NCI-H748 treated with DMSO at 0.1 percent for 48 hours (cell line): ENCODE measurements at regions not wholly inside any gene's neighbourhood (a gene's known extent, or its start where the extent isn't known, plus 50 kb on each side); places are given as distances from the start of the nearest gene placed in this dataset.
A peak's percentile ranks its signal among the peaks of the same experiment; 100 is the strongest.

Experiments used
- DNase-seq: peaks from one replicate; lab custom pipeline; 2025; lab: John Stamatoyannopoulos, UW

GRCh38 chr17:71710816-71711215 is 410.0 kb upstream of the SOX9 start:
- DNase-seq, result no peak

DNA sequence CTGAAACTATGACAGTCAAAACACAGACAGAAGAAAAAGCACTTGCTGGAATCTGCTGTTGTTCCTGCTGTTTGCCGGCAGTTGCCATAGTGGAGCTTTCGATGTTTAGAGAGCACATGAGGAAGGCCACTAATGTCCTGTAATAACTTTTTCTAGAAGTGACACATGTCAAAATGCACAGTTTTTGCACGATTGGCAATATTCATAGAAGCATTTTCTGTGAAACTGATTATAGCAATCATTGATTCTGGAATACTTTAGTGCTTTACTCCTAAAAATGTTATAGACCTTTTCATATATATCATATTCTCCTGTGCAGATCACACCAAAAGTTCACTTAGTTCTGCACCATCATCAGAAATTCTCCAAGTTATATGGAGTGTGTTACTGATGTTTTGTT is 407.0 kb upstream of the SOX9 start:
- DNase-seq, result no peak

DNA sequence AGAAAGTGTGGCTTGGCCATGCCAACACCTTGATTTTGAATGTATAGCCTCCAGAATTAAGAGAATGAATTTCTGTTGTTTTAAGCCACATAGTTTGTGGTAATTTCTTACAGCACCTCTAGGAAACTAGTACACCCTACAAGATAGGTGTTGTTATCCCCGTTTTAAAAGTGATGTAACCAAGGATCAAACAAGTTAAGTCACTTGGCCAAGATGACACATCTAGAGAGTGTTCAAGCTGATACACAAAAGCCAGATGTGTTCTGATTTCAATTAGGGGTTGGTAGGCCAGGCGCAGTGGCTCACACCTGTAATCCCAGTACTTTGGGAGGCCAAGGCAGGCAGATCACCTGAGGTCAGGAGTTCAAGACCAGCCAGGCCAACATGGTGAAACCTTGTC is 396.5 kb upstream of the SOX9 start:
- DNase-seq, result no peak

- DNase-seq, result no peak
Observed at GRCh38 chr17:71725811-71726210, 395.0 kb upstream of the SOX9 start.

DNA sequence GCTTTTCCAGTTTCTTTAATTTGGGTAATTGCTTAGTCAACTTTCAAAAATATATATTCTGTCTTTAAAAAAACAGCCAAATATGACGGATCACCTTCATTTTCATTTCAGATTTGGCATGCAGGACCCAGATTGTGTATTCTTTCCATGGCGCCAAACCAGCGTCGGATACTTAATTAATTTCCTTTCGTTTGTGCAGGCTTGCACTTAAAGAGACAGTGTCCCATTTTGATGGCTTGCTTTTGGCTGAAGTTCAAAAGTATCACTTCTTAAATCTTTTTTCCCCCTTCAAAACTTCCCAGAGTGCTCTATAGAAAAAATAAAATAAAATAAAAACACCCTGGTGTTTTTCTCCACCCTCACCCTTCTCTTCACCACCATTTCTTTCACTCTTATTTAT is 394.5 kb upstream of the SOX9 start:
- peak; percentile 15 for DNase-seq

DNA sequence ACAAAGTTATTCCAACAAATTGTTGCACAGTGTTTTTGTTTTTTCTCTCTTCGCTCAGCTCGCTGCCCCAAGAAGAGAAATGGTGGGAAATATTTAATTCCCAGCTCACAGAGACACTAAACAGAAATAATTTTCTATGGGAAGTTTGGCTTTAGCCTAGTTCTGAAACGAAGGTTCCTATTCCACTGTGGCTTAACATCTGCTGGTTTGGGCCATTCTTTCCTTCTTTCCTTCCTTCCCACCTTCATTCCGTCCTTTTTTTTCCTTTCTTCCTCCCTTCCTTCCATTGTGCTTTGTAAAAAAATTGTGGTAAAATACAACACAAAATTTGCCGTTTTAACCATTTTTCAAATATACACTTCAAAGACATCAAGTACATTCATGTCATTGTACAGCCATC is 393.5 kb upstream of the SOX9 start:
- DNase-seq, result no peak

GRCh38 chr17:71727723-71728122 is 393.1 kb upstream of the SOX9 start:
- DNase-seq, result no peak

- no peak for DNase-seq
Observed at GRCh38 chr17:71730871-71731270, 389.9 kb upstream of the SOX9 start.

DNA sequence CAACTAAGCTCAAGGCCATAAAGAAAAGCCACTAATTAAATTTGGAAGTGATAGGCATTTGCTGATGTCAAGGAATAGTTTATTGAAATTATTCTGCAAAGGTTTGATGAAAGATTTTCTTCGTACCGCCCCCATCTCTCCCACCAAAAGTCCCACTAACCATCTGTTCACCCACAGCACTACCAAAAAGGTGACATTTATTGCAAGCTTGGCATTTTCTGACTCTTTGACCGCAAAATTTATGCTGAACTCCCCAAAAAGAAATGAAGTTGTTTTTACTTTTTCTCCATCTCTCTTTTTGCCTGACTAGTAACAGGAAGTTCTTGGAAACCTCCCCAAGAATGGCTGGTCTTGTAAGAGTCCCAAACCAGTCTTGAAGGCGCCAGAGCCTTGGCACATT is 384.9 kb upstream of the SOX9 start:
- DNase-seq, result no peak

GRCh38 chr17:71740866-71741265 is 380.0 kb upstream of the SOX9 start:
- no peak for DNase-seq

DNA sequence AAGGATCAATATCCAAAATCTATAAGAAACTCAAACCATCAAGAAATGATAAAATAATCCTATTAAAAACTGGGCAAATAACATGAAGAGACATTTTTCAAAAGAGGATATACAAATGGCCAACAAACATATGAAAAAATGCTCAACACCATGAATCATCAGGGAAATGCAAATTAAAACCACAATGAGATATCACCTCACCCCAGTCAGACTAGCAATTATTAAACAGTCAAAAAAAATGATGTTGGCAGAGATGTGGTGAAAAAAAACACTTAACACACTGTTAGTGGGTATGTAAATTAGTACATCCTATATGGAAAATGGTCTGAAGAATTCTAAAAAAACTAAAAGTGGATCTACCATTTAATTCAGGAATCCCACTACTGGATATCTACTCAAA is 379.0 kb upstream of the SOX9 start:
- DNase-seq, result no peak

DNA sequence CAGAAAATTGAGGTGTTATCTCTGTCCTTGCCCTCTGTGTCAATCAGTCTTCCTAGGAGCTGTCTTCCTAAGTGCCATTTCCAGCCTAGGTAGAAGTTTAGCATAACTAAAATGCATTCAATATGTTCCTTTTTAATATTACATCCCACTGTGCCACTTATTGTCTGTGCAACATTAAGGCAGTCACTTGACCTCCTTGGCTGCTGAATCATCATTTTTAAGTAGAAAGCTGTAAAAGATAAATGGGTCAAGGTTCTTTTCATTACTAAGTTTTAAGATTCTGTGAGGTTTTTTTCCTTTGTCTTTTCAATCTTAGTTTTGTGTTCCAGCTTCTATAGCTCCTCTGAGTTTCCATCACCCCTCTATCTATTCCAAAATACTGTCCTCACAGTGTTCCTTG is 371.9 kb upstream of the SOX9 start:
- DNase-seq, result no peak

DNA sequence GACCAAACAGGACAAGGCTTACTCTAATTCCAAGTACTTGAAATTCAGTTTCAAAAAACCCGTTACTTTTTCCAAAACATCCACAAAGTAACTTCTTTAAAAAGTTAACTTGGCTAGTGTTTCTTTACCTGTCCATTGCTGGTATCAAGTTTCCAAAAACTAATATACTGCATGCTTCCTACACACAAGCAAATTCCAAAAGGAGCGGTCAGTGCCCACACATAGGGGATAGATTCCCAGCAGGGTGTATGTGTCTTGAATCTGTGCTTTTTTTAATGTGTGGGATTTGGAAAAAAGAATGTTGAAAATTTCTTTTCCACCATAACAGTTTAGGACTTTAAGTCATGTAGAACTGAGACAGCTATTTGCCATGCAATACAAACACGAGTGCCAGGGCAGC is 367.8 kb upstream of the SOX9 start:
- no peak for DNase-seq

DNA sequence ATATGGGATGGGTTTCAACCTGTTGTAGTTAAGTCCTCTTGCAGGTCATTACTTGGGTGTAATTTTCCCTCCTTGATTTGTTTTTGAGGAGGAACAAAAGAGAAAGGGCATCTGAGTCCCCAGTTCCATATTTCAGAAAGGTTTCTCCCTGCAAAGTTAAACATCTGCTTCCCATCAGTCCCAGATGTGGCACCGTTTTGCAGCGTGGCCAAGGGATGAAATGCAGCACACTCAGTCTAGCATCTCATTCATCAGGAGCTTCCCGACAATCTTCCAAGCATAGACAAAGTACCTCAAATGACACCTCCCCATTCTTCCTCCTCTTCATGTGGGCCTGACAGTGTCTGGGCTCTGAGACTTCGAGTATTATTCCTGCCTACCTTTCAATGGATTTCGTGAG is 363.7 kb upstream of the SOX9 start:
- no peak for DNase-seq

- no peak for DNase-seq
Observed at GRCh38 chr17:71757956-71758355, 362.9 kb upstream of the SOX9 start.

GRCh38 chr17:71759422-71760060 is 361.3 kb upstream of the SOX9 start:
- DNase-seq, result no peak

- no peak for DNase-seq
Observed at GRCh38 chr17:71760062-71760720, 360.6 kb upstream of the SOX9 start.

DNA sequence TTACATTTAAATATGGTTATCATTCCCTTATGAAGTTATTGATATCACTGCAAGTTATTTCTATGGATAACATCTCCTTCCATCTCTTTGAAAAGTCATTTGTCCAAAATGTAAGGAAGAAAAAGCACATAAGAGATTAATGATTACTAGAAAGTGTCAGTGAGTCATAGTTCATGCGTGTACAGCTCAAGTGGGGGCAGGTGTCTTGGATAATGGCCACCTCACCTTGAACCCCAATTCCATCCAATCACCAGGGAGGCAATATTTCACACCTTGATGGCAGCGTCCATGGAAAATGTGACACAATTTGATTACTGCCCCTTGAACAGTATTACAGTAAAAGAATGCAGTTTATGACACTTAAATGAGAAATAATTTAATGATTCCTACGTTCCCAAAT is 358.3 kb upstream of the SOX9 start:
- DNase-seq, result no peak

DNA sequence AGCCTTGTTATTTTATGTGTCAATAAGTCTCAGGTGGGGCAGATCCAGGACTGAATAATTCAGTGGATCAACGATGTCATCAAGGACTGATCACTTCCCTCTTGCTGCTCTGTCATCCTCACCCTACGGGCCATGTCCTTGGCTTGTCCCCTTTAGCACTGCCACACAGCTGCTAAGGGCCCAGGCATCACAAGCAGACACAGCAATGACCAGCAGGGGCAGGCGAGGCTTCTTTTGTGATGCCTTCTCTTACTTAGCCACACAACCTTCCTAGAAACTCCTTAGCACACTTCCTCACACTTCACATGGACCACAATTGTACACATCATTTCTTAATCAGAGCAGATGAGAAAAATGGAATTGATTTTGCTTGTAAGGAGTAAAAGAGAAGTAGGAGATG is 356.3 kb upstream of the SOX9 start:
- no peak for DNase-seq

DNA sequence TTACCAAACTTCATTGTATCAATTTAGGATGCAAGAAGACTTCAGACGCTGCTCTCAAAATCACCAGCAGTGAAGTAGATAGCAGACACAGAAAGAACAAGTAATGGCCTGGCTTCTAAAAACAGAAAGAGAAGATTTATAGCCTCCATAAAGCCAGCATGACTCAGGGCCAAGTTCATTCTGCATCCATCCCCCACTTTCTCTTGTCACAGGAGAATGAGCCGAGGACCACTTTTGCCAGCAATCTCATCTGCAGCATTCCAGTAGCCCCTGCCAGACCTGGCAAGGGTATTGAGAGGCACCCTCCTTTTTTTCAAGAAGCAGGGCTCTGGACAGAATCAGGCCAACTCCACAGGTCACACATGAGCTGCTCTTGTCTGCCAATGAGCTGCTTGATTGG is 355.4 kb upstream of the SOX9 start:
- no peak for DNase-seq

DNA sequence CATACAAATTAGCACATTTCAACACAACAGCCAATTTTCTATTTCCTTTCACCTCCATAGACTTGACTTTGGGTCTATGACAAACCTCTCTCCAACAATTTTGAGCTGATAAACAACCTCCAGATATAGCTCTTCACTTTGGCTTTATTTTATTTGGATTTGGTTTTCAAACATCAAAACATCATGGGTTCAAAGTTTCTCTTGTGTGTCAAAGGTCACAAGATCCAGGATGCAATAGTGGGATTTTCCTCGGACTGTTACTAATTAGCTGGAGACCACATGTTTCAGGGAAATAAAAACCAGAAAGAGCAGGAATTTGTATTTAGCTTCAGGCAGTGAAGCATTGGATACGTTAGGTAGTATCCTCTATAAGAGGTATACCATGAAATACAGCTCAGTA is 351.0 kb upstream of the SOX9 start:
- DNase-seq, result no peak

GRCh38 chr17:71777048-71777640 is 343.7 kb upstream of the SOX9 start:
- no peak for DNase-seq

DNA sequence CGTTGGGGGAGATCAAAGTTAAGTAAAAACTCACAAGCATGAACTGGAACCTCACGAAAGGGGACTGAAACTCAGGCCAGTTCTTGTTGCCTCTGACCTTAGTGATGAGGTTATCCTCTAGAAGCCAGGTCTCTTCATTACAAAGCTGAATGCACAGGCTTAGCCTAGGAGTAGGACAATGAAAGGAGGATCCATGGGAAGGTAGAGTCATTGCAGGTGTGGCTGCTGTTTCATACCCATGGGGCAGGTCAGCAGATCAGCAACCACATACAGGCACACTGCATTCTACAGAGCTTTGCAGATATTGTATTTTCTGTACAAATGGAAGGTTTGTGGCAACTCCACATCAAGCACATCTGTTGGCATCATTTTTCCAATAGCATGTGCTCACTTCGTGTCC is 341.3 kb upstream of the SOX9 start:
- no peak for DNase-seq

GRCh38 chr17:71780596-71780995 is 340.2 kb upstream of the SOX9 start:
- DNase-seq, result no peak
